Activated T-cell treated with anti-CD3 and anti-CD28 coated beads, Interleukin-2, amount 50 U/mL, for 4 hours (primary cell): ENCODE measurements at regions not wholly inside any gene's neighbourhood (a gene's known extent, or its start where the extent isn't known, plus 50 kb on each side); places are given as distances from the start of the nearest gene placed in this dataset.
"Not testable (repeated sequence)": the region's sequence is repeated elsewhere in the genome, so short reads cannot be mapped to it uniquely, and the experiment has no call there.

Experiments used
- ATAC-seq, 2 donors: fragments of 200-7000 bp; cut with Tn5 transposase; one replicate each; pipeline ENCODE4 v1.10.0; 2021
- DNase-seq: peaks from one replicate; pipeline ENCODE4 v3.0.0-alpha.2; 2020
- H3K27me3 Mint-ChIP-seq: one replicate; pipeline ENCODE4 v1.8.0; 2021; ENCODE audit warnings: low read depth, mixed read lengths
- H3K36me3 Mint-ChIP-seq: one replicate; pipeline ENCODE4 v1.8.0; 2022; ENCODE audit warnings: mixed read lengths; ENCODE audit not compliant: insufficient read depth
- H3K4me1 Mint-ChIP-seq: one replicate; pipeline ENCODE4 v1.8.0; 2021; ENCODE audit warnings: low read depth, mixed read lengths
- H3K4me3 Mint-ChIP-seq: one replicate; pipeline ENCODE4 v1.8.0; 2021; ENCODE audit warnings: mild to moderate bottlenecking, moderate library complexity, mixed read lengths
- H3K9me3 Mint-ChIP-seq: one replicate; pipeline ENCODE4 v1.8.0; 2021; ENCODE audit warnings: mixed read lengths

DNA sequence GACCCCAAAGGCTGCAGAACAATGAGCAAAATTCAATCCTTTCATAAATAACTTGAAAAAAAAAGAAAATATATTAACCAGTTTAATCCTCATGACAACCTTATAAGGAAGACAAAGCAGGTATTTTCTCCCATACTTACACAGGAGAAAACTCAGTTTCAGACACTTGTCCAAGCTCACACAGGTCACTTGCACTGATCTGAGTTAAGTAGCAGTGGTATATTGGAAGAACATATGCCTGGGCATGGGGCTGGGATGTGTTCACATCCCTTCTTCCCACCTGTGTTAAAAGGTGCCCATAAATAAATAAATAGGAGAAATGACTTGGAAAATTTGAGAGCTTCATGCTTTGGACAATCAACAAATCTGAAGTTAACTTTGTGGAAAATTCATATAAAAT, 63.5 kb upstream of the SELENOP start:
- ATAC-seq (no peak), DNase-seq (no peak)
- Mint-ChIP-seq H3K4me3 (no peak overlapping the region), H3K4me1 (peaks cover 3% of the 10 kb centered on the region), H3K36me3 (no peaks in the 10 kb centered on the region), H3K9me3 (no peaks in the 10 kb centered on the region), H3K27me3 (peaks cover 5% of the 10 kb centered on the region)

- no peaks in the 10 kb centered on the region for H3K36me3 Mint-ChIP-seq
- H3K4me1 Mint-ChIP-seq = peaks cover 3% of the 10 kb centered on the region
- H3K9me3 Mint-ChIP-seq = peaks cover 4% of the 10 kb centered on the region
- H3K4me3 Mint-ChIP-seq = no peak overlapping the region
- ATAC-seq = no peak
- peaks cover 8% of the 10 kb centered on the region for H3K27me3 Mint-ChIP-seq
- DNase-seq = no peak
Measured at GRCh38 chr5:42874621-42875198, 63.0 kb upstream of the SELENOP start.

GRCh38 chr5:42872865-42873264, 61.2 kb upstream of the SELENOP start:
- Mint-ChIP-seq H3K4me3 (no peak overlapping the region), H3K36me3 (no peaks in the 10 kb centered on the region), H3K9me3 (peaks cover 14% of the 10 kb centered on the region), H3K4me1 (peaks cover 3% of the 10 kb centered on the region), H3K27me3 (peaks cover 8% of the 10 kb centered on the region)
- ATAC-seq = no peak
- DNase-seq = no peak

GRCh38 chr5:42870882-42871418, 59.3 kb upstream of the SELENOP start:
- ATAC-seq (no peak), DNase-seq (no peak)
- H3K9me3 Mint-ChIP-seq = peaks cover 14% of the 10 kb centered on the region
- peaks cover 13% of the 10 kb centered on the region for H3K27me3 Mint-ChIP-seq
- no peak overlapping the region for H3K4me3 Mint-ChIP-seq
- peaks cover 3% of the 10 kb centered on the region for H3K4me1 Mint-ChIP-seq
- H3K36me3 Mint-ChIP-seq = no peaks in the 10 kb centered on the region

- H3K4me1 Mint-ChIP-seq = not testable (repeated sequence)
Measured at GRCh38 chr5:42868417-42868816, 56.7 kb upstream of the SELENOP start.

GRCh38 chr5:42864749-42865148, 53.1 kb upstream of the SELENOP start:
- peaks cover 34% of the 10 kb centered on the region for H3K27me3 Mint-ChIP-seq
- H3K4me3 Mint-ChIP-seq, DNase-seq, ATAC-seq, H3K36me3 Mint-ChIP-seq, H3K4me1 Mint-ChIP-seq: not testable (repeated sequence)
- H3K9me3 Mint-ChIP-seq = peaks cover 19% of the 10 kb centered on the region

More at GRCh38 chr5:42868417-42868816, 56.7 kb upstream of the SELENOP start:
- ATAC-seq, H3K4me3 Mint-ChIP-seq, DNase-seq, H3K36me3 Mint-ChIP-seq: not testable (repeated sequence)
- Mint-ChIP-seq H3K9me3 (peaks cover 18% of the 10 kb centered on the region), H3K27me3 (peaks cover 30% of the 10 kb centered on the region)
